HepG2 (cell line): ENCODE measurements at regions not wholly inside any gene's neighbourhood (a gene's known extent, or its start where the extent isn't known, plus 50 kb on each side); places are given as distances from the start of the nearest gene placed in this dataset.

Experiments used
- ATAC-seq: fragments of 200-7000 bp; cut with Tn5 transposase; 3 replicates; pipeline ENCODE4 v1.9.1; 2020; ENCODE audit warnings: mild to moderate bottlenecking, moderate library complexity
- BruUV-seq: library from RNA; stranded (reverse); fragments of 400-500 nt; replicated peaks from 2 replicates; lab custom pipeline; 2021; lab: Mats Ljungman, UMichigan
- CTCF ChIA-PET: fragments of 300-600 bp; formaldehyde crosslinking; extraction: SDS; loops from one replicate; lab custom pipeline; 2021; ENCODE audit warnings: low total read pairs, inconsistent platforms, low intra/inter-chr PET ratio; lab: Yijun Ruan, JAX
- POLR2A ChIA-PET: fragments of 350-600 bp; sonication (Branson Sonifier 250); formaldehyde crosslinking; loops from one replicate; lab custom pipeline; 2020; ENCODE audit warnings: antibody characterized with exemption, inconsistent platforms; lab: Yijun Ruan, JAX
- DNase-seq: peaks from one replicate; pipeline ENCODE4 v3.0.0-alpha.2; 2015; ENCODE audit warnings: low spot score
- FAIRE-seq: peaks from 3 replicates; lab custom pipeline; 2011; peaks lifted over from hg19 to GRCh38; lab: Jason Lieb, UNC
- H2AFZ ChIP-seq: one replicate; pipeline ENCODE4 v1.6.1; 2011; ENCODE audit warnings: low read length, inconsistent platforms
- H3K27ac ChIP-seq: fragments of 300-600 bp; 3 replicates; pipeline ENCODE4 v1.8.0; 2011; ENCODE audit warnings: mixed run types, mild to moderate bottlenecking, mixed read lengths, low read length, inconsistent platforms; ENCODE audit not compliant: insufficient read depth; ENCODE audit errors: extremely low read length
- H3K27me3 ChIP-seq, 2 experiments: fragments of 200-600 bp in 1 of 2; 2 replicates in 1 of 2; 3 replicates in 1 of 2; pipeline versions ENCODE4 v1.6.0 to v1.8.0; 2011; ENCODE audit warnings: low read length in 2 of 2, mild to moderate bottlenecking in 2 of 2, moderate library complexity in 2 of 2, inconsistent platforms in 1 of 2; ENCODE audit not compliant: insufficient read depth in 2 of 2, control insufficient read depth in 1 of 2
- H3K36me3 ChIP-seq, 2 experiments: fragments of 200-600 bp in 1 of 2; replicated peaks in 1 of 2; 2 replicates in 1 of 2; 3 replicates in 1 of 2; pipeline versions ENCODE4 v1.5.1 to v1.8.0; 2011; ENCODE audit warnings: low read length in 2 of 2, inconsistent platforms in 1 of 2; ENCODE audit not compliant: insufficient read depth in 2 of 2, control insufficient read depth in 1 of 2
- H3K4me1 ChIP-seq: 2 replicates; pipeline ENCODE4 v1.5.1; 2012; ENCODE audit warnings: low read length, inconsistent platforms; ENCODE audit not compliant: insufficient read depth
- H3K4me2 ChIP-seq: 2 replicates; pipeline ENCODE4 v1.6.0; 2011; ENCODE audit warnings: low read depth, low read length, inconsistent platforms
- H3K4me3 ChIP-seq, 3 experiments: fragments of 200-600 bp in 1 of 3; sonication (generic), shearing (Covaris generic) in 1 of 3; replicated peaks in 1 of 3; 2 replicates each; pipeline ENCODE4 v1.5.1; 2011 to 2016; ENCODE audit warnings: low read length in 3 of 3, inconsistent platforms in 2 of 3, low read depth in 2 of 3, mild to moderate bottlenecking in 2 of 3, control low read depth in 1 of 3, mixed read lengths in 1 of 3; ENCODE audit not compliant: insufficient read depth in 1 of 3
- H3K79me2 ChIP-seq: one replicate; pipeline ENCODE4 v1.6.1; 2011; ENCODE audit warnings: low read length, inconsistent platforms; ENCODE audit not compliant: insufficient read depth
- H3K9ac ChIP-seq: 2 replicates; pipeline ENCODE4 v1.6.0; 2011; ENCODE audit warnings: mild to moderate bottlenecking, low read depth, low read length, inconsistent platforms; ENCODE audit not compliant: insufficient read depth
- H3K9me3 ChIP-seq: 2 replicates; pipeline ENCODE4 v1.5.1; 2012; ENCODE audit warnings: mild to moderate bottlenecking, low read length
- H4K20me1 ChIP-seq: 2 replicates; pipeline ENCODE4 v1.6.0; 2011; ENCODE audit warnings: inconsistent platforms, mild to moderate bottlenecking, low read length, moderate library complexity; ENCODE audit not compliant: insufficient read depth
- BCL6 ChIP-seq: IDR thresholded peaks from 2 replicates; pipeline ENCODE4 v1.6.1; 2016; ENCODE audit warnings: missing genetic modification reagents, missing compliant biosample characterization
- CEBPB ChIP-seq: IDR thresholded peaks from 2 replicates; pipeline ENCODE4 v1.6.1; 2011; ENCODE audit warnings: low read depth, low read length, improper control_type of control experiment, borderline replicate concordance
- CREB1 ChIP-seq, 2 experiments: fragments of 450-650 bp in 1 of 2; IDR thresholded peaks; 2 replicates each; pipeline ENCODE4 v1.6.1; 2016 to 2017; ENCODE audit warnings: control low read depth in 1 of 2, mild to moderate bottlenecking in 1 of 2, missing compliant biosample characterization in 1 of 2, missing genetic modification characterization in 1 of 2
- ETV6 ChIP-seq: sonication (generic); formaldehyde crosslinking; conservative IDR thresholded peaks from 2 replicates; pipeline ENCODE4 v1.4.0; 2020; ENCODE audit warnings: missing genetic modification reagents
- PCBP2 ChIP-seq: fragments of 200-400 bp; formaldehyde crosslinking; optimal IDR thresholded peaks from 2 replicates; pipeline ENCODE3; 2018; ENCODE audit warnings: low read length, low read depth; ENCODE audit not compliant: poor library complexity, severe bottlenecking
- SKI ChIP-seq: fragments of 450-650 bp; IDR thresholded peaks from one replicate; pipeline ENCODE4 v1.6.1; 2018; ENCODE audit warnings: mild to moderate bottlenecking; ENCODE audit not compliant: partially characterized antibody
- WGBS: methylation state at CpG from one replicate; pipeline ENCODE4 v1.1.6; 2017; ENCODE audit warnings: low lambda C conversion rate; 5-methylcytosine and 5-hydroxymethylcytosine counted together
- in situ Hi-C: cut with HindIII; loops from 2 replicates; pipeline ENCODE4 v1.10.0; 2017; ENCODE audit warnings: low pct_unique_long_range_greater_than_20kb; ENCODE audit not compliant: extremely low pct_ligation_motif_present
- intact Hi-C: fragments of 100-400 bp; cut with micrococcal nuclease; formaldehyde crosslinking; loops from one replicate; pipeline ENCODE4 v1.10.0; 2022; ENCODE audit not compliant: unreplicated experiment
- TF ChIP-seq, protein P1 (sequence below): IDR thresholded peaks from 2 replicates; pipeline ENCODE4 v1.6.1; 2016; ENCODE audit warnings: mild to moderate bottlenecking

DNA sequence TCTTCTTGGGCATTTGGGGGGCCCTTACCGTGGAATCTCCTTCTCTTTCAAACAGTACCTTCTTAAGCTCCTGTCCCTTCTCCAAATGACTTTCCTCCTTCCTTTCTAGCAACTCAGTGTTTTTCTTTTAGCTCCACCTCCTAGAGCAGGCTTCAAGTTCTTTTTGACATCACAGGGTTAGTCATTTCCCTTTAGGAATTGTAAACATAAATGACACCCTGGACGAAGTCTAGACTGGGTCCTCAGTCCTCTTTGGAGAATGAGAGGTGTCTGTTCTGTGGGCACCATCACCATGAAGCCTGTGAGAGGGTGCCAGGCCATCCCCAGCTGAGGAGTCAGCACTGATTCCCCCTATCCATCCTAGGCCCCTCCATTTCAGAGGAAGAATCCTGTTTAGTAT, 94.7 kb downstream of the SALL1 start:
- FAIRE-seq = no peak
- Histone ChIP-seq H4K20me1 (no peaks in the 10 kb centered on the region), H3K36me3 (no peaks in the 10 kb centered on the region), H3K9me3 (no peaks in the 10 kb centered on the region), H3K27ac (no peak overlapping the region), H2AFZ (no peak overlapping the region), H3K4me2 (peak overlapping the region; percentile 18; the same call in 1 of the 2 replicates), H3K9ac (no peak overlapping the region), H3K27me3 (no peaks in the 10 kb centered on the region), H3K4me1 (peaks cover 86% of the 10 kb centered on the region), H3K4me3 (no peak overlapping the region), H3K79me2 (no peaks in the 10 kb centered on the region)
- in situ Hi-C loops = no loop called here
- intact Hi-C loops = loop anchor here (5.0 kb wide), 1 partner anchor 181 kb away; no protein-coding TSS in a partner anchor
- WGBS = 64% methylated on average over 2 of the region's 2 CpGs
- CTCF ChIA-PET = no interaction called here
- POLR2A ChIA-PET = interaction anchor here (0.8 to 2.5 kb wide), 3 partner anchors 10 to 64 kb away, joined by 3 to 11 read pairs (median 3); no protein-coding TSS in a partner anchor
- ATAC-seq = no peak
- no peak for DNase-seq
- BruUV-seq = TSS peak; percentile 40
- TF ChIP-seq PCBP2 = no peak
- peak; percentile 78 for TF ChIP-seq BCL6
- TF ChIP-seq SKI = peak; percentile 43
- TF ChIP-seq, protein P1, sequence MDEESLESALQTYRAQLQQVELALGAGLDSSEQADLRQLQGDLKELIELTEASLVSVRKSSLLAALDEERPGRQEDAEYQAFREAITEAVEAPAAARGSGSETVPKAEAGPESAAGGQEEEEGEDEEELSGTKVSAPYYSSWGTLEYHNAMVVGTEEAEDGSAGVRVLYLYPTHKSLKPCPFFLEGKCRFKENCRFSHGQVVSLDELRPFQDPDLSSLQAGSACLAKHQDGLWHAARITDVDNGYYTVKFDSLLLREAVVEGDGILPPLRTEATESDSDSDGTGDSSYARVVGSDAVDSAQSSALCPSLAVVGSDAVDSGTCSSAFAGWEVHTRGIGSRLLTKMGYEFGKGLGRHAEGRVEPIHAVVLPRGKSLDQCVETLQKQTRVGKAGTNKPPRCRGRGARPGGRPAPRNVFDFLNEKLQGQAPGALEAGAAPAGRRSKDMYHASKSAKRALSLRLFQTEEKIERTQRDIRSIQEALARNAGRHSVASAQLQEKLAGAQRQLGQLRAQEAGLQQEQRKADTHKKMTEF = no peak
- no peak for TF ChIP-seq CREB1 (IDR thresholded peaks at IDR 0.05)
- 0 out of 2 replicates have a peak, but pooled peaks have one; percentile 16 for TF ChIP-seq CREB1 (CRISPR knock-in tag; IDR thresholded peaks at IDR 0.05)

- Histone ChIP-seq H3K79me2 (no peaks in the 10 kb centered on the region), H3K27me3 (no peaks in the 10 kb centered on the region), H3K27ac (no peak overlapping the region), H3K9ac (no peak overlapping the region), H3K36me3 (no peaks in the 10 kb centered on the region), H4K20me1 (no peaks in the 10 kb centered on the region), H3K4me1 (peaks cover 86% of the 10 kb centered on the region), H3K9me3 (no peaks in the 10 kb centered on the region), H3K4me2 (no peak overlapping the region), H3K4me3 (no peak overlapping the region), H2AFZ (no peak overlapping the region)
- no peak for FAIRE-seq
- no peak for DNase-seq
- no TSS peak for BruUV-seq
- no peak for TF ChIP-seq ETV6
- TF ChIP-seq CEBPB = peak; percentile 30; the same call in 1 of the 2 replicates
- no peak for ATAC-seq
- in situ Hi-C loops = no loop called here
- ChIA-PET CTCF (no interaction called here), POLR2A (interaction anchor here (0.8 to 1.5 kb wide), 2 partner anchors 9 to 65 kb away, joined by 3 read pairs; no protein-coding TSS in a partner anchor)
- WGBS = 94% methylated on average over 9 of the region's 9 CpGs
- intact Hi-C loops = loop anchor here (5.0 kb wide), 1 partner anchor 182 kb away; no protein-coding TSS in a partner anchor
Observed at GRCh38 chr16:51055434-51055833, 95.6 kb downstream of the SALL1 start.
